Testis (tissue), 2 donors: ENCODE measurements at regions not wholly inside any gene's neighbourhood (a gene's known extent, or its start where the extent isn't known, plus 50 kb on each side); places are given as distances from the start of the nearest gene placed in this dataset.

Experiments
- DNase-seq: peaks from one replicate; pipeline ENCODE4 v3.0.0-alpha.2; 2019
- H3K27ac ChIP-seq, 2 donors: fragments of 200-600 bp; sonication (generic); one replicate each; pipeline ENCODE4 v1.5.1; 2019
- H3K27me3 ChIP-seq: fragments of 200-600 bp; sonication (generic); one replicate; pipeline ENCODE4 v1.5.1; 2019
- H3K36me3 ChIP-seq: fragments of 200-600 bp; sonication (generic); one replicate; pipeline ENCODE4 v1.5.1; 2017; ENCODE audit warnings: low read depth; ENCODE audit errors: missing control alignments
- H3K4me1 ChIP-seq: fragments of 200-600 bp; sonication (generic); one replicate; pipeline ENCODE4 v1.5.1; 2019
- H3K4me3 ChIP-seq, 2 donors: fragments of 200-600 bp; sonication (generic); one replicate each; pipeline ENCODE4 v1.5.1; 2017 to 2019
- H3K9me3 ChIP-seq: fragments of 200-600 bp; sonication (generic); one replicate; pipeline ENCODE4 v1.5.1; 2017
- POLR2A ChIP-seq: fragments of 450-650 bp; IDR thresholded peaks from one replicate; pipeline ENCODE4 v1.6.1; 2017; ENCODE audit warnings: antibody characterized with exemption, mild to moderate bottlenecking, moderate library complexity
- WGBS, 2 donors: methylation state at CpG; one replicate each; pipeline ENCODE4 v1.1.5; 2018; 5-methylcytosine and 5-hydroxymethylcytosine counted together
- intact Hi-C: fragments of 100-400 bp; cut with DNase I; formaldehyde crosslinking; loops from one replicate; pipeline ENCODE4 v1.15.1; 2023; ENCODE audit warnings: low total_unique reads
- TF ChIP-seq, protein P1 (sequence below), 3 experiments: fragments of 450-650 bp in 2 of 3; fragments of 200-600 bp in 1 of 3; sonication (generic) in 1 of 3; IDR thresholded peaks; one replicate each; pipeline ENCODE4 v1.5.1; 2016 to 2019; ENCODE audit warnings: antibody characterized with exemption in 3 of 3, mild to moderate bottlenecking in 2 of 3, moderate library complexity in 1 of 3

GRCh38 chr3:170814822-170815221 is 55.2 kb downstream of the RPL22L1 start:
- Histone ChIP-seq H3K27me3 (no peaks in the 10 kb centered on the region), H3K9me3 (no peaks in the 10 kb centered on the region), H3K27ac (no peak overlapping the region), H3K36me3 (no peaks in the 10 kb centered on the region), H3K4me1 (peaks cover 3% of the 10 kb centered on the region), H3K4me3 (no peak overlapping the region)
- 75 to 94% methylated on average over 3 of the region's 3 CpGs for WGBS, 2 donors
- TF ChIP-seq POLR2A, result no peak
- TF ChIP-seq, protein P1, sequence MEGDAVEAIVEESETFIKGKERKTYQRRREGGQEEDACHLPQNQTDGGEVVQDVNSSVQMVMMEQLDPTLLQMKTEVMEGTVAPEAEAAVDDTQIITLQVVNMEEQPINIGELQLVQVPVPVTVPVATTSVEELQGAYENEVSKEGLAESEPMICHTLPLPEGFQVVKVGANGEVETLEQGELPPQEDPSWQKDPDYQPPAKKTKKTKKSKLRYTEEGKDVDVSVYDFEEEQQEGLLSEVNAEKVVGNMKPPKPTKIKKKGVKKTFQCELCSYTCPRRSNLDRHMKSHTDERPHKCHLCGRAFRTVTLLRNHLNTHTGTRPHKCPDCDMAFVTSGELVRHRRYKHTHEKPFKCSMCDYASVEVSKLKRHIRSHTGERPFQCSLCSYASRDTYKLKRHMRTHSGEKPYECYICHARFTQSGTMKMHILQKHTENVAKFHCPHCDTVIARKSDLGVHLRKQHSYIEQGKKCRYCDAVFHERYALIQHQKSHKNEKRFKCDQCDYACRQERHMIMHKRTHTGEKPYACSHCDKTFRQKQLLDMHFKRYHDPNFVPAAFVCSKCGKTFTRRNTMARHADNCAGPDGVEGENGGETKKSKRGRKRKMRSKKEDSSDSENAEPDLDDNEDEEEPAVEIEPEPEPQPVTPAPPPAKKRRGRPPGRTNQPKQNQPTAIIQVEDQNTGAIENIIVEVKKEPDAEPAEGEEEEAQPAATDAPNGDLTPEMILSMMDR (IDR thresholded peaks at IDR 0.05), result no peak
- intact Hi-C loops, result loop anchor here (5.0 to 10.0 kb wide), 2 partner anchors 313 to 390 kb away; no protein-coding TSS in a partner anchor
- no peak for DNase-seq

DNA sequence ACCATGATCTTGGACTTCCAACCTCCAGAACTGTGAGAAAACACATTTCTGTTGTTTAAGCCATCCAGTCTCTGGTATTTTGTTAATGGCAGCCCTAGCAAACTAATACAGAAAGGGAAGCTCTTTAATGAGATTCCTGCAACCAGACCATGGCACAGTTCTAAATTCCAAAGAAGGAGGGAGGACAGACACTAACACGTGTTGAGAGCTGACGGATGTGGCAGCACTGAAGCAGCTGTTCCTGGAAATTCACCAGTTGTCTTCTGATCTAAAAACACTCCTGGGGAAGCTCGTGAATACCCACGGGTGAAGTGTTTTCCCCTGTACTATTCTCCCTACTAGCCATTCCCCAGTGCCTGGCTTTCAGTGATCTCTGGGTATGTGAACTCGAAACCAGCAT is 56.7 kb downstream of the RPL22L1 start:
- H3K4me3 ChIP-seq, result no peak overlapping the region
- no peak overlapping the region for H3K27ac ChIP-seq
- peaks cover 3% of the 10 kb centered on the region for H3K4me1 ChIP-seq
- no peaks in the 10 kb centered on the region for H3K27me3 ChIP-seq
- DNase-seq, result no peak
- intact Hi-C loops, result loop anchor here (5.0 to 10.0 kb wide), 2 partner anchors 311 to 388 kb away; no protein-coding TSS in a partner anchor
- TF ChIP-seq, protein P1 (IDR thresholded peaks at IDR 0.05), result no peak
- no peak for TF ChIP-seq POLR2A
- no peaks in the 10 kb centered on the region for H3K36me3 ChIP-seq
- H3K9me3 ChIP-seq, result no peaks in the 10 kb centered on the region
- 49 to 66% methylated on average over 5 of the region's 5 CpGs for WGBS, 2 donors

- Histone ChIP-seq H3K4me1 (peaks cover 3% of the 10 kb centered on the region), H3K27me3 (no peaks in the 10 kb centered on the region), H3K9me3 (no peaks in the 10 kb centered on the region), H3K27ac (peak overlapping the region in 1 of 2 donors; percentile 41), H3K36me3 (no peaks in the 10 kb centered on the region), H3K4me3 (no peak overlapping the region)
- TF ChIP-seq POLR2A, result no peak
- TF ChIP-seq, protein P1 (IDR thresholded peaks at IDR 0.05), result peak; percentile 97 to 98 (median 98)
- DNase-seq, result peak; percentile 89
- intact Hi-C loops, result loop anchor here (5.0 to 10.0 kb wide), 2 partner anchors 310 to 387 kb away; no protein-coding TSS in a partner anchor
- WGBS, 2 donors, result 50 to 64% methylated on average over 8 of the region's 8 CpGs
These were observed 57.9 kb downstream of the RPL22L1 start for GRCh38 chr3:170811928-170812591.

GRCh38 chr3:170811515-170811914 is 58.5 kb downstream of the RPL22L1 start:
- Histone ChIP-seq H3K36me3 (no peaks in the 10 kb centered on the region), H3K4me3 (no peak overlapping the region), H3K27me3 (no peaks in the 10 kb centered on the region), H3K4me1 (peaks cover 3% of the 10 kb centered on the region), H3K27ac (peak overlapping the region in 1 of 2 donors; percentile 41), H3K9me3 (no peaks in the 10 kb centered on the region)
- TF ChIP-seq, protein P1 (IDR thresholded peaks at IDR 0.05), result no peak
- TF ChIP-seq POLR2A, result no peak
- intact Hi-C loops, result loop anchor here (5.0 to 10.0 kb wide), 2 partner anchors 309 to 387 kb away; no protein-coding TSS in a partner anchor
- no peak for DNase-seq
- 63 to 72% methylated on average over 5 of the region's 5 CpGs for WGBS, 2 donors

DNA sequence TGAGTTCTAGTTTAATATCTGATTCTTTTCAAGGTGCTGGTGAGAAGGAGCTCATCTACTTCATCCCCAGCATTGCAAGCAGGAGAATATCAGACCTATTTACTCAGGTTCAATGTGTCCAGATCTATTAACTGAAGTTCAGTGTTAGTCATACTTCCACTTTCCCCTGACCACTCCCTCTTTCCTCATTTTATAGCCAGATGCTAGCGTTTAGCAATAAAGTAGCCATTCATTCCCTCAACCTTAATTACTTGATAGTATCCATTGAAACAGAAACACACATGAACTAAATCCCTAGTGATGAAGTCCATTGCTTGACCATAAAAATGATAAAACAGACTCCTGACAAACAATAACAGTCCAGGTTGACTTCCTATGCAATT is 60.0 kb downstream of the RPL22L1 start:
- Histone ChIP-seq H3K4me1 (peaks cover 3% of the 10 kb centered on the region), H3K36me3 (no peaks in the 10 kb centered on the region), H3K9me3 (no peaks in the 10 kb centered on the region), H3K4me3 (no peak overlapping the region), H3K27me3 (no peaks in the 10 kb centered on the region), H3K27ac (no peak overlapping the region)
- TF ChIP-seq POLR2A, result no peak
- TF ChIP-seq, protein P1 (IDR thresholded peaks at IDR 0.05), result no peak
- no peak for DNase-seq
- intact Hi-C loops, result loop anchor here (5.0 to 10.0 kb wide), 2 partner anchors 308 to 385 kb away; no protein-coding TSS in a partner anchor
- 35 to 41% methylated on average over 1 of the region's 1 CpG for WGBS, 2 donors
